RCC 7860 (cell line): ENCODE measurements at regions not wholly inside any gene's neighbourhood (a gene's known extent, or its start where the extent isn't known, plus 50 kb on each side); places are given as distances from the start of the nearest gene placed in this dataset.

ENCODE experiments used
- DNase-seq: peaks from one replicate; pipeline ENCODE4 v3.0.0-alpha.2; 2015; ENCODE audit warnings: low spot score
- FAIRE-seq: peaks from 2 replicates; lab custom pipeline; 2012; peaks lifted over from hg19 to GRCh38; lab: Jason Lieb, UNC

DNA sequence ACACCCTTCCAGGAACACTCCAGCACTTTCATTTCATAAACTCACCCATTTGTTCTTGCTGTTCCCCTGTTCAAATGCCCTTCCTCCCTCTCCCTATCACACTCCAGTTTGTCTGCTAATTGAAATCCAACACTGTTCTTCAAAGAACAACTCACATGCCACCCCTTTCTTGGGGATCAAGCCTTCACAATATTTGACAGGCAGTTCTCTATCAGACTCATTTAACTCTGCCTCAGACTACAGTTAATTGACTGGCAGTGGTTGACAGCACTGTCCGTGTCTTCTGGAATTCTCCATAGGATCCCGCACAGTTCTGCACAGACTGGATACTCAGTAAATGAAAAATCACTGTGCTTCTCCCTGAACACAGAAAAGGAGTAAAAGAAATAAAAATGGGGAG is 87.8 kb downstream of the PMP22 start:
- FAIRE-seq (no peak), DNase-seq (no peak)

DNA sequence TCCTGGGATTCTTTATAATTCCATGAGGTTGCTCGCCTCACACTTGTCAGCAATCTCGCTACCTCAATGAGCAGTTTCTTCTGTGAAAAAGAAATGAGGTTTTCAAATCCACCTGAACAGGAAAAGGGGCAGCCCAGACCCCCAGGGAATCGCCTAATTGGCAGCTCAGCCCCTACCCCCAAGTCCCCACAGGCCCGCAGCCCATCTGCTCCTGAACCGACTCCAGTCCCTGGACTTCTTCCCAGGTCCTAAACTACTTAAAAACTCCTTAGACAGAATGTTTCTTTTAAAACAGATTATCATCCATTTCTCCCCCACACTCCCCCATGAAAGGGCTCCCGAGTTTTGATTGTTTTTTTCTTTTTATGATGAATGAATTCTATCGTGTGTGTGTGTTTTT is 89.8 kb downstream of the PMP22 start:
- FAIRE-seq, result no peak
- no peak for DNase-seq

DNA sequence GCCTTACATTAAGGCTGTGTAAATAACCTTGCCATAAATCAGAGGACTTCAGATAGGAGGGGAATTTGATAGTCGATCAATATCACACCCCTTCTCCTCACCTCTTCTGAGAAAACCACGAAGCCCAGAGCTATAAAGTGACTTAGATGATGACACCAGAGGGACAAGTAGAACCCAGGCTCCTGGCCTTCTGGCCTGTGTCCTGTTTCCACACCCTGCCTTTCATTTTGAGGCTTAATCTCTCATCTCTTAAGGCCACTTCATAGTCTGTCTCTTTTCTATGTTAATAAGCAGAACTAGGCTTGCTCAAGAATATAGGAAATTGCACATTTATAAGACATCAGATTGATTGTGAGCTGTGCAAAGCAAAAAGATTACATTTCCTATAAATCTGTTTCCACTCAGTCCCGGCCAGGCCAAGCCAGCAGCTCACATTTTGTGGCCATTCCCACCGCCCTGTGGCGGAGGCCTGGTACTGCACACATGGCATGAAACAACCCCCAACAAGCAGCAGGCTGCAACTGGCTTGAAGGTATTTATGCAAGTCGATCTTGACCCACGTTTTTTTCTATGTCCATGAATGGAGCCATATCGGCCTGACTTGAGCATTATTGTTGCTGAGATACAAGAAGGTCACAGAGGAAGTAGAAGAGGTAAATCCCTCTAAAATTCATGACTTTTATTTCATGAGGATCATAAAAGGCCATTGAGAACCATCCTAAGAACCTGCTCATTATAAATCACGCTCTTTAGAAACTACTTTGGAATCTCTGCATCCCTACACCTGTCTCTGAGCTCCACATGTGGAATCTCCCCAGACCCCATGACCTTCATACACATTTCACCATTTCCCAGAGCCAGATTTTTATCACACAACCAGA is 93.7 kb downstream of the PMP22 start:
- peak; percentile 16 for DNase-seq
- no peak for FAIRE-seq

DNA sequence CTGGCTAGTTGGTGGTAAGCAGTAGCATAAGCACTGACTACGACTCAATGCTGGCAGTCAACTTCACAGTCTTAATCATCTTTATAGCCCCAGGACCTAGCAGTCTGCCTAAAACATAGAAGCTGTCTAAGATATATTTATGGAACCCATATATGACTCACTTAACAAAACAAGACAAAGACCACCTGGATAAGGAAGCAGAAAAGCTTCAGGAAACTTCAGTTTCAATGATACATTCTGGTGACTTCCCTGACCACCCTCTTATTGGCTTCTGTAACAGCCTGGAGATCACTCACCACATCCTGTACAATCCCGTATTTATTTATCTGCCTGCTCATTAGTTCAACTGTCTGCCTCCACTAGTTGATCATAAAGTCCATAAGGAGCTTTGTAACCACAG is 95.5 kb downstream of the PMP22 start:
- FAIRE-seq (no peak), DNase-seq (peak; percentile 6)

DNA sequence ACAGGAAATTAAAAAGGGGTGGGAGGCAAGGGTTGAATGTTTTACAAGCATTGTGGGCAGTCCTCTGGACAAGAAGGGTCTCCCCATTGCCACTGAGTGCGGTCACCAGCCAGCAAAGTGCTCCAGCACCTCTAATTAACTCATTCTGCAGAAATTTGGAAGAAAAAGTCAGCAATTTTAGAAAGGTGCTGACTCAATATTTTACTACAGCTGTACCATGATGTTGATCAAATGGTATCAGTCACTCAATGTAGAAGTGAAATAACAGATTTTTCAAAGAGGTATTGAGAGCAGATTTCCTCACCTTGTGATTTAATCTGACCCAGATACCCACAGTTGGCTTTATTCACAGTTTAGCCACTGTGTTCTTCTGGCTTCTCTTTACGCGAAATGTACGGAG is 96.7 kb downstream of the PMP22 start:
- no peak for FAIRE-seq
- DNase-seq, result no peak

DNA sequence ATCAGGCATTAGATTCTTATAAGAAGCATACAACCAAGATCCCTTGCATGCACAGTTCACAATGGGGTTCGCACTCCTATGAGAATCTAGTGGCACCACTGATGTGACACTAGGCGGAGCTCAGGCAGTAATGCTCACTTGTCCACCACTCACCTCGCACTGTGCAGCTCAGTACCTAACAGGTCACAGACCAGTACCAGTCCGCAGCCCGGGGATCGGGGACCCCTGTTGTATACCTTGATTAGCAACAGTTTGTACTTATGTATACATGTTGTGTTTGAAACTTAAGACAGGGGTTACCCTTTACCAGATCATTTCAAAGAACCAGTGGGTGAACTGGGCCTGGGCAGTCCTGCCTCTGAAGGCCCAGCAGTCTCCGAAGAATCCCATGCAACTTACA is 103.7 kb downstream of the PMP22 start:
- DNase-seq (no peak), FAIRE-seq (no peak)

- no peak for FAIRE-seq
- no peak for DNase-seq
These were observed 108.1 kb downstream of the PMP22 start for GRCh38 chr17:15157051-15157450.

DNA sequence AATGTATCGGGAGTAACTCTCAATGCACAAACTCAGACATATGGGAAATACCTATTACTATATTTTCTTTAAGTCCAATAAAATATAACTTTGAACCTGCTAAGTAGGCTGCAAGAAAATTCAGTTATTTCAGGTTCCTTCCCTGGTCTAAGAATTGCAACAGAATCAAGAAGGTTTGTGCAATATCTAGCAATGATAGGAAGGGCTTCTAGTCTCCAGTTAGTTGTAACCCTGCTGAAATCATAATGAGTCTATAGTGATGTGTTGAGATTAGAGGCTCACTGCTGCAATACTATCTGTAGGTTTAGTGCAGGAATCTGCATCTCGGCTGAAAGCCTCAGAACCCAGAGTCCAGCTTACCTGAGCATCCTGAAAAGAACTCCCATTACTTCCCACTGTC is 110.5 kb downstream of the PMP22 start:
- no peak for DNase-seq
- no peak for FAIRE-seq

GRCh38 chr17:15145621-15146020 is 119.5 kb downstream of the PMP22 start:
- DNase-seq (no peak), FAIRE-seq (no peak)

DNA sequence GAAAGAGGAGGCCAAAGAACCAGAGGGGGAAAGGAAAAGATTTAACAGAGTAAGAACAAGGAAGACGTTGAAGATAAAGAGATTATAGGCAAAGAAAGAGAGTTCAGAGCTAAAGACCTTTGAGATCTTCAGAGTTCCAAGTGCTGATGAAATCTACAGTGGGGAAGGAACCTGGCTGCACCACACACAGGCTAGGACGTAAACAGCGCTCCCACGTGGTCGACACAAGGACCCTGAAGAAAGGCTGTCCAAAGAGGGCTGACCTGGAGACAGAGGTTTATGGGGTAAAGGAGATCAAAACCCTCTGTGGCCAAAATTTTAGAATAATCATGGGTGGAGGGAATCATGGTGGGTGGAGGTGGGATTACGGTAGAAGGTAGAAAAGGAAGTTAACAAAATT is 121.6 kb downstream of the PMP22 start:
- DNase-seq (no peak), FAIRE-seq (no peak)

GRCh38 chr17:15134363-15134762 is 130.8 kb downstream of the PMP22 start:
- no peak for FAIRE-seq
- DNase-seq, result no peak

DNA sequence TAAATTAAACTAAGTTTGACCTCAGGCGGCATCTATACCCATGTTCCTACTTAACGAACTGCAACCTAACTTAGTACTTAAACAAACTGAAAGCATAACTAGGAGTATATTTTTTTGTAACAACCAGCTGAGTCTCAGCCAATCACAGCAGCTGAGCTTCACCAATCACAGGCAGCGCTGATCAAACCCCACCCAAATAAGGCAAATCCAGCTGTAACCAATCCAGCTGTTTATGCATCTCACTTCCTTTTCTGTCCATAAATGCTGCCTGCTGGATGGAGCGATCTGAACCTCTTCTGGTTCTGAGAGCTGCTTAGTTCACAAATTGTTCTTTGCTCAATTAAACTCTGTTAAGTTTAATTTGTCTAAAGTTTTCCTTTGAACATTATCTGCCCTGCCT is 131.3 kb downstream of the PMP22 start:
- DNase-seq, result no peak
- no peak for FAIRE-seq

DNA sequence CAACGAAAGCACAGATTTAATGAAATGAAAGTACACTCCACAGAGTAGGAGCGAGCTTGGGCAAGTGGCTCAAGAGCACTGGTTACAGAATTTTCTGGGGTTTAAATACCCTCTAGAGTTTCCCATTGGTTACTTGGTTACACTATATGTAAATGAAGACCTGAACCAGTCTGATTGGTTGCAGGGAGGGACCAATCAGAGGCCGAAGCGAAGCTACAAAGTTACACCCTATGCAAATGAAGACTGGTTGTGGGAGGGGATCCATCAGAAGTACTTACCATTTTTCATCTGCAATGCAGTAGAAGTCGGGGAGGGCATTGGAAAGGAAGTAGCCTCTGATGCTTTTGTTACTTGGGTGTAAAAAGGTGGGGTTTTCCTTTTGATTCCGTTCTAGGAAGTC is 132.0 kb downstream of the PMP22 start:
- FAIRE-seq (no peak), DNase-seq (no peak)

DNA sequence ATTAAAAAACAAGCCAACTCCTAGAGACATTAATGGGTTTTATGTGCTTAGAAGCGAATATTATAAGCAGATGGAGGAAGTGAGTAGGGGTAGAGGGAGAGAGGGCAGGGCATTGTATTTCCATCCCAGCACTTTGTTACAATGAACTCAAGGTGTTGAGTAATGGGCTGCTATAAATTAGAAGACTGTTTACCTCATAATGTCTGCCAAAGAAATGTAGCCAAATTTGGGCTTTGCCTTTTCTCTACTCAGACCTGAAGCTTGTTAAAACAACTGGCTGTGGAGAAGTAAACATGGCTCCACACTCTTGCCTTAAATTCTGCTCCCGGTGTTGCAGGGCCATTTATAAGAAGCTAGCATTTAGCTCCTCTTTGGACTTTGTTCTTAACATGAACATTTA is 134.7 kb downstream of the PMP22 start:
- no peak for DNase-seq
- no peak for FAIRE-seq

- no peak for FAIRE-seq
These were observed 135.1 kb downstream of the PMP22 start for GRCh38 chr17:15129986-15130385.

GRCh38 chr17:15124746-15125145 is 140.4 kb downstream of the PMP22 start:
- FAIRE-seq (no peak), DNase-seq (no peak)

More at GRCh38 chr17:15129986-15130385, 135.1 kb downstream of the PMP22 start:
- DNase-seq, result no peak

- DNase-seq, result no peak
- no peak for FAIRE-seq
These were observed 140.9 kb downstream of the PMP22 start for GRCh38 chr17:15124264-15124595.

DNA sequence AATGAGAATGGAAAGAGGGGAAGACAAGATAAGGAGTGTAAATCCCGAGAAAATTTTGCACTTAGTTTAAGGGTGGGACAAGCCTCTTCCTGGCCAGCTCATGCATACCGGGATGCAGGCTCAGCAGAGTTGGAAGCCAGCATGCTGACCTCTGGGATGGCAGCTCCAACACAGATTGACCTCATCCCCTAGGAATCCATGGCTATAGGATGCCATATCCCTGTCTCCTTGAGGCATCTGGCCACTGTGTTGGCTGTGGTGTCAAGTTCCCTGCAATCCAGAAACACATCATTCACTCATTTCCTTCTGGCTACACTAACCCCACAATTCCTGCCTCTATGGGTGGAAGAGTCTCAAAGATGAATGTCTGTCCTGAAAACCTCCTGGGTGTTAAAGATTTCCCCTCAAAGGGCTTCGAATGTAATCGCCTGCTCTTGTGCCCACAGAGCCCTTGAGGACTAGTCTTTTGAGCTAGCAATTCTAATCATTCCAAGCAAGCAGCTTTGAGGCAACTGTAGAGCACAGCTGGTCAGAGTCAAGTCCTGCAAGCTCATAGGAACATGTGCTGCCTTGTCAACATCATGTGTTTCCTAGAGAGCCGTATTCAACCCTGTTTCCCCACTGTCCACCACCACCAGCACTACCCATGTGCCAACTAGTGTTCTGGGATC is 141.4 kb downstream of the PMP22 start:
- DNase-seq (no peak), FAIRE-seq (no peak)

GRCh38 chr17:15122857-15123256 is 142.3 kb downstream of the PMP22 start:
- no peak for FAIRE-seq
- no peak for DNase-seq

- FAIRE-seq (no peak), DNase-seq (no peak)
These were observed 143.7 kb downstream of the PMP22 start for GRCh38 chr17:15121426-15121825.

DNA sequence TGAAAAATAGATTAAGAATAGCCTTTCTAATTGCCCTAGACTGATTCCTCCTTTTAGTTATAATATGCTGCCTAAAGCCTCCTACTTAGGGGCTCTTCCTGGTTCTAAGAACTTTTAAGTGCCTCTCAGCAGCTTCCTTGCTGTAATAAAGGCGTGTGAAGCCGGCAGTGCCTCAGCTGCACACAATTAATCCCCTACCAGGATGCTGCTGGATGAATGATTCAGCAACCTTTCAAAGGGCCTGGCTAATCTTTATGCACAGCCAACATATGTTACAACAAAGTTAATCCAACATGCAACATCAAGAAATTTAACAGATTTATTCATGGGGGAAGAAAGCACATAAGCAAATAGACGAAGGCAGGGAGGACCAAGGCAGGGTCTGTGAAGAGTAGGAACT is 145.2 kb downstream of the PMP22 start:
- DNase-seq (no peak), FAIRE-seq (no peak)

DNA sequence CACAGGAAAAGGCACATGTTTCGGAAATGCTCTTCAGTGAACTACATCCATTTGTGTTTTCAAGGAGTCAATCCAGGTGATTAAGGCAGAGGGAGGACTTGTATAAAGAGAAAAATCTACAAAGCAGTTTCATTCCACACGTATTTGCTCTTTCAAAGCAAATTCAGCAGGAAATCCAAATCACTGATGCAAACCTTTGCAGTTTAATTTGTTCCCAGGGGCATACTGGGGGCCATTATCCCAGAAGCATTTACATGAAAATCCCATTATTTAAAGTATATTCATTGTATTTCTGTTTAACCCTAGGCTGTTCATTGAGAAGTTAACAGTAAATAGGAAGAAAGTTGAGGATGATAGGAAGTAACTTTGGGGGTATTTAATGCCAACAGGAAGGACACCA is 147.9 kb downstream of the PMP22 start:
- DNase-seq (no peak), FAIRE-seq (no peak)
